NCI-H2196 (cell line): ENCODE measurements at regions not wholly inside any gene's neighbourhood (a gene's known extent, or its start where the extent isn't known, plus 50 kb on each side); places are given as distances from the start of the nearest gene placed in this dataset.
A peak's percentile ranks its signal among the peaks of the same experiment; 100 is the strongest.

ENCODE experiments used
- DNase-seq: peaks from one replicate; lab custom pipeline; 2025; ENCODE audit not compliant: unreplicated experiment; lab: John Stamatoyannopoulos, UW

DNA sequence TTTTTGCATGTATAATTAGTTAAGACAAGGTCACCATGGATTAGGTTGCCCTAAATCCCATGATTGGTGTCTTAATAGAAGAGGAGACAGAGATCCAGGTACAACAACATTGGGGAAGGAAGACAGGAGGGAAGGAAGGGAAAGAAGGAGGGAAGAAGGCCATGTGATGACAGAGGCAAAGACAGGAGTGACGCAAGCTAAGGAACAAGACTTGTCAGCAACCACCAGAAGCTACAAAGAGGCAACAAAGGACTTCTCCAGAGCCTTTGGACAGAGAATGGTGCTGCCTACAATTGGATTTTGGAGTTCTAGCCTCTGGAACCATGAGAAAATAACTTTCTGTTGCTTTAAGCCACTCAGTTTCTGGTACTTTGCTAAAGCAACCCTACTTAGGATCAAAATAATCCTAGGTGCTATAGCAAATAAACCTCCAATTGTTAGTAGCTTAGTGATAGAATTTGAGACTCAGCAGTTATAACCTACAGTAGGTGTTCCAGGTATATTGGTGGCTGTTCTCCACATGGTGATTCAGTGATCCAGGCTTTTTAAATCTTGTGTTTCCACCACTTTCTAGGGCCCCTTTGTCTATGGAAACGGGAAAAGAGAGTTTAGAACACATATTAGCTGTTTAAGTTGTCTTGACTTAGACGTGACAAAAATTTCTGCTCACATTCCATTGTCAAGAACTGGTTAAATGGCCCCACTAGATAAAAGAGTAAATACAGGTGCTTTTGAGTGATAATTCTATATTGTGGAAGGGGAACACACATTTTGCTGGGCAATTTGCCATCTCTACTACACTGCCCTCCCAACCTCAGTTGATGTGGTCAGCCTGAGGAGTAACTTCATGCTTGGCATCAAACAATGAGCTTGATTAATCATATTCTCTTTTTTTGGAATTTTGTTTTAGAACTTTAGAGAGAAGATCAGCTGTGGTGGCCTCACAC lies 70.5 kb upstream of the SP4 start:
- DNase-seq = no peak

- no peak for DNase-seq
Measured at GRCh38 chr7:21358648-21359047, 69.2 kb upstream of the SP4 start.

- DNase-seq = no peak
Measured at GRCh38 chr7:21359163-21359562, 68.7 kb upstream of the SP4 start.

GRCh38 chr7:21361413-21362125 lies 66.3 kb upstream of the SP4 start:
- no peak for DNase-seq

DNA sequence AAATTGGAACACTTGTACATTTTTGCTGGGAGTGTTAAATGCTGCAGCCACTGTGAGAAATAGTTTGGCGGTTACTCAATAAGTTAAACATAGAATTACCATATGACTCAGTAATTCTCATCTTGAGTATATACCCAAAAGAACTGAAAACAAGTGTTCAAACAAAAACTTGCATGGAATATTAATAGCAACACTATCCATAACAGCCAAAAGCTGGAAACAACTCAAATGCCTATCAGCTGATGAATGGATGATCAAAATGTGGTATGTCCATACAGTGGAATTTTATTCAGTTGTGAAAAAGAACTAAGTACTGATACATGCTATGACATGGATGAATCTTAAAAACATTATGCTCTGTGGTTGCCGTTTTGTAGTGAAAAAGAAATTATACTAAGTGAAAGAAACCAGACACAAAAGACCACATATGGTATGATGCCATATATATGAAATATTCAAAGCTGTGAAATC lies 63.0 kb upstream of the SP4 start:
- no peak for DNase-seq

DNA sequence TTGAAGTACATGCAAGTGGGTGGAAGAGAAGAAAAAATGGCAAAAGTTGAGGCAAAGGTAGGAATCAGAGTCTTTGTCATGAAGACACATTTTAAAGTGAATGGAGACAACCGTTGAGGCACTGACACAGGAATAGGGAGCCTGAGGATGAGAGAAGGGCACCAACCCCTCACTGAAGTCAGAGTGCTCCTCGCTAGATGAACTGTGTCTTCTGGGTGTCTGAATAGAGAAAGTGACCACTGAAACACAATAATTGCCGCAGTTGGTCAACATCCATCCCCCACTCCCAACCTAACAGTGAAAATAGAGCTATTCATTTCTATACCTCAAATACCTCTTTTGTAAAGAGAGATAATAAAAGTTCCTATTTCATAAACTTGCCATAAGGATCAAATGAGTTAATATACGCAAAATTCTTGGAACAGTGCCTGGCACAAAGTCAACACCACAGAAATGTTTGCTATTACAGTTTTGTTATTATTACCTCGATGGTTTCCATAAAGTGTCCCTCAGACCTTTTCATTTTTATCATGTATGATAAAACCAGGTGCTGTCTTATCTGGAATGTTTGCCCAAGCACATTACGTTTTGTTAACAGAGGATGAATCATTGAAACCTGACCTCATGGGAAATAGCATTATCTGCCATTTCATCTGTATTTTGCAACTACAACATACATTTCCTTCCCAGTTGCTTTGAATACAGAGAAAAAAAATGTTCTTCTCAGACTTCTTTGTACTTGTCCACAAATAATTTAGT lies 61.8 kb upstream of the SP4 start:
- DNase-seq = peak; percentile 83

DNA sequence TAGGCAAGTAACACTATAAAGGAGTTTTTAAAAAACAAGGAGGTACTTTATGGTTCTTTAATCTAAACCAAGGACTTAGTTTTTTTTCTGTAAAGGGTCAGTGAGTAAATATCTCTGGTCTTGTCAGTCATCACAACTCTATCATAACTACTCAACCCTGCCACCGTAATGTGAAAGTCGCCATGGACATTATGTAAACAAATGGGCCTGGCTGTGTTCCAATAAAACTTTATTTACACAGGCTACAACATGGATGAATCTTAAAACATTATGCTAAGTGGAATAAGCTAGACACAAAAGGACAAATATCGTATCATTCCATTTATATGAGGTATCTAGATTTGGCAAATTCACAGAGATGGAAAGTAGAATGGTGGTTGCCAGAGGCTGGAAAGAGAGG lies 60.8 kb upstream of the SP4 start:
- DNase-seq = peak; percentile 48

- DNase-seq = no peak
Measured at GRCh38 chr7:21367537-21367936, 60.3 kb upstream of the SP4 start.

DNA sequence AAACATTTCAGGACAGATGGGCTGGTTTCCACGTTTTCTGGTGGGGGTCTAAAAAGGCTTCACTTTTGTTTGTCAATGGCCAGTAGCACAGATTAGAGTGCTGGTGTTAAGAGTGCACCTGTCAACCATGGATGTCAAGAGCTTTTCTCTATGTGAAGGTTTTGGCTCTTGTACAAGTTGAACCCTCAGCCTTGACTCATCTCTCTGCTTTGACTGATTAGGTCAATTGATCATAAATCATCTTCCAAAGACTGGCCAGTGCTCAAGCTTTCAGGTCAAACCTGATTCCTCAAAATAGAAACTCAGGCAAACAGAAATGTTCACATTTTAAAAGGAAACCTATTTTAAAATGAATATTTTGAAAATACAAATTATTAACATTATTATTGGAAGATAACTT lies 59.6 kb upstream of the SP4 start:
- DNase-seq = no peak

- DNase-seq = peak; percentile 61
Measured at GRCh38 chr7:21370283-21370982, 57.5 kb upstream of the SP4 start.

DNA sequence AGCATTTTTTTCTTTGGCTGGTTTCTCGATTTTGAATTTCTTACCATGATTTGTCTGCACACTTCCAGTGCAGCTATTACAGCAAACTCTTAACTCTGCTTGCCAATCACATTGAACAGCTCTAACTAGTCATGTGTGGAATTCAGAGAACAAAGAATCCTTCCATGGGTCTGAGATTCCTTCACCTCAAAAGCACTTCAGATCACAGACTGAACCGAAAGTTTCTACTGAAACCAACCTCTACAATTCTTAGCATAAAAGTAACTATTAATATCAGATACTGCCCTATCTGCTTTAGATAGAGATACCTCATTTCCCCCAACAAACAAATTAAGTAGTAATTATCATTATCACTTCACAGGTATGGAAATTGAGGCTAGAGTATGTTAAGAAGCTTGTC lies 56.5 kb upstream of the SP4 start:
- no peak for DNase-seq

GRCh38 chr7:21373031-21373430 lies 54.9 kb upstream of the SP4 start:
- no peak for DNase-seq

DNA sequence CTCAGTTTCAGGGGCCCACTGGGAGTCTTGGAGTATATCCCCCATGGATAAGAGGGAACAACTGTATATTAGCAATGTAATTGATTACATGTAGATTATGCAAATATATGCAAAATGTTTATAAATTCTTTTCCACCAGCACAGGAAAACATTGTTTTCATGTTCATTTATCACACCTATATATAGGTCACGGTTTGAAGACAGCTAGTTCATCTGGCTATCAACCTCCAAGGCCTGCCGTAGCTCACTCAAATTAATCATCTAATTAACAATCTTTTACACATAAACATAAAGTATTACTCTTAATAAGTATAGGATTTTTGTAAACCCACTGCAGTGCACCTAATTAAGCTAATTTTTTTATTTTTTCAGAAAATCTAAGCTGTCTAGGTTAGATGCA lies 53.7 kb upstream of the SP4 start:
- no peak for DNase-seq

DNA sequence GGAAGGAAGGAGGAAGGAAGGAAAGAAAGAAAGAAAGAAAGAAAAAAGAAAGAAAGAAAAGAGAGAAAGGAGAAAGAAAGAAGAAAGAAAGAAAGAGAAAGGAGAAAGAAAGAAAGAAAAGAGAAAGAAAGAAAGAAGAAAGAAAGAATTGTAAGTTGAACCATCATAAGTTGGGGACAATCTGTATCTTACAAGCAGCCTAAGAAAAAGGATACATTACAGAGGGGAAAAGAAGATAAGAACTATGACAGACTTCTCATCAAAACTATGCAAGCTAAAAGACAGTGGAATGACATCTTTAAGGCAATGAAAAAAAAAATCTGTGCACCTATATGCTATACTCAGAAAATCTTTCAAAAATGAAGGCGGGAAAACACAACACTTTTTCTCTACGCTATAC lies 50.3 kb upstream of the SP4 start:
- DNase-seq = no peak
